LNCAP (cell line): ENCODE measurements at regions not wholly inside any gene's neighbourhood (a gene's known extent, or its start where the extent isn't known, plus 50 kb on each side); places are given as distances from the start of the nearest gene placed in this dataset.

Experiments
- TF ChIP-seq, protein P1 (sequence below): fragments of 450-650 bp; IDR thresholded peaks from 2 replicates; pipeline ENCODE4 v1.5.1; 2017; ENCODE audit warnings: mild to moderate bottlenecking

GRCh38 chr5:96112703-96113102 is 151.1 kb upstream of the ELL2 start:
- TF ChIP-seq, protein P1, sequence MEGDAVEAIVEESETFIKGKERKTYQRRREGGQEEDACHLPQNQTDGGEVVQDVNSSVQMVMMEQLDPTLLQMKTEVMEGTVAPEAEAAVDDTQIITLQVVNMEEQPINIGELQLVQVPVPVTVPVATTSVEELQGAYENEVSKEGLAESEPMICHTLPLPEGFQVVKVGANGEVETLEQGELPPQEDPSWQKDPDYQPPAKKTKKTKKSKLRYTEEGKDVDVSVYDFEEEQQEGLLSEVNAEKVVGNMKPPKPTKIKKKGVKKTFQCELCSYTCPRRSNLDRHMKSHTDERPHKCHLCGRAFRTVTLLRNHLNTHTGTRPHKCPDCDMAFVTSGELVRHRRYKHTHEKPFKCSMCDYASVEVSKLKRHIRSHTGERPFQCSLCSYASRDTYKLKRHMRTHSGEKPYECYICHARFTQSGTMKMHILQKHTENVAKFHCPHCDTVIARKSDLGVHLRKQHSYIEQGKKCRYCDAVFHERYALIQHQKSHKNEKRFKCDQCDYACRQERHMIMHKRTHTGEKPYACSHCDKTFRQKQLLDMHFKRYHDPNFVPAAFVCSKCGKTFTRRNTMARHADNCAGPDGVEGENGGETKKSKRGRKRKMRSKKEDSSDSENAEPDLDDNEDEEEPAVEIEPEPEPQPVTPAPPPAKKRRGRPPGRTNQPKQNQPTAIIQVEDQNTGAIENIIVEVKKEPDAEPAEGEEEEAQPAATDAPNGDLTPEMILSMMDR = no peak

- TF ChIP-seq, protein P1 = peak; percentile 20; the same call in 1 of the 2 replicates
Measured at GRCh38 chr5:96112123-96112670, 150.5 kb upstream of the ELL2 start.

- TF ChIP-seq, protein P1 = no peak
Measured at GRCh38 chr5:96111080-96111756, 149.6 kb upstream of the ELL2 start.

- TF ChIP-seq, protein P1 = no peak
Measured at GRCh38 chr5:96110300-96110699, 148.6 kb upstream of the ELL2 start.

DNA sequence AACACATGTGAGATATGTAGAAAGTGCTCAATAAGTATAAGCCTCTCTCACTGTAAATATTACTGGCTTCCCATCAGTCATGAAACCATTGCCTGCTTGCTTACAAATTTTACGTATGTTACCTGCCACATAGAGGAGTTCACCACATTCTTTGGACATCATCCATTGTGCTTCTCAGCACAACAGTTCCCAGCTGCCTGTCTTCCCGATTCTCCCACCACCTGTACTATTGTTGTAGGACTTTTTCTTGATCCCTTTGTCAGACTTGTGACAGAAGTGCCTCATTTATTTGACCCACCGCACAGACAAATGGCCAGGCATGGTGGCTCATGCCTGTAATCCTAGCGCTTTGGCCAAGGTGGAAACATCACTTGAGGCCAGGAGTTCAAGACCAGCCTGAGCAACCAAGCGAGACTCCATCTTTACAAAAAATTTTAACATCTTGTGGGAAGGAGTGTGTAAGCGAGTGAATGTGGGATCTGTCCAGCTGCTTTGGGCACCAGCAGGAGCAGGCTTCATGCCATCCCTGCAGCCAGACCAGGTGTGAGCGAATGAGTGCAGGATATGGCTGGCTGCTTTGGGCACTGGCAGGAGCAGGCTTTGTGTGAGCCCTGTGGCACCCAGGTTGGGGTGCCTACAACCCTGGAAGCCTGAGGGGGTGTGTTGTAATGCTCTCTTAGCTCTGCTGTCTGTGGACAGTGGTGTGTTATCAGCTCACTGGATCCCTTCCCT is 139.9 kb upstream of the ELL2 start:
- TF ChIP-seq, protein P1 = no peak

- TF ChIP-seq, protein P1 = no peak
Measured at GRCh38 chr5:96096724-96097123, 135.1 kb upstream of the ELL2 start.

GRCh38 chr5:96094904-96095303 is 133.3 kb upstream of the ELL2 start:
- TF ChIP-seq, protein P1 = no peak
